Epidermal melanocyte (primary cell): ENCODE measurements at regions not wholly inside any gene's neighbourhood (a gene's known extent, or its start where the extent isn't known, plus 50 kb on each side); places are given as distances from the start of the nearest gene placed in this dataset.
A peak's percentile ranks its signal among the peaks of the same experiment; 100 is the strongest.

Experiments
- DNase-seq: peaks from one replicate; pipeline ENCODE4 v3.0.0; 2011; ENCODE audit warnings: low spot score; ENCODE audit not compliant: insufficient read length

DNA sequence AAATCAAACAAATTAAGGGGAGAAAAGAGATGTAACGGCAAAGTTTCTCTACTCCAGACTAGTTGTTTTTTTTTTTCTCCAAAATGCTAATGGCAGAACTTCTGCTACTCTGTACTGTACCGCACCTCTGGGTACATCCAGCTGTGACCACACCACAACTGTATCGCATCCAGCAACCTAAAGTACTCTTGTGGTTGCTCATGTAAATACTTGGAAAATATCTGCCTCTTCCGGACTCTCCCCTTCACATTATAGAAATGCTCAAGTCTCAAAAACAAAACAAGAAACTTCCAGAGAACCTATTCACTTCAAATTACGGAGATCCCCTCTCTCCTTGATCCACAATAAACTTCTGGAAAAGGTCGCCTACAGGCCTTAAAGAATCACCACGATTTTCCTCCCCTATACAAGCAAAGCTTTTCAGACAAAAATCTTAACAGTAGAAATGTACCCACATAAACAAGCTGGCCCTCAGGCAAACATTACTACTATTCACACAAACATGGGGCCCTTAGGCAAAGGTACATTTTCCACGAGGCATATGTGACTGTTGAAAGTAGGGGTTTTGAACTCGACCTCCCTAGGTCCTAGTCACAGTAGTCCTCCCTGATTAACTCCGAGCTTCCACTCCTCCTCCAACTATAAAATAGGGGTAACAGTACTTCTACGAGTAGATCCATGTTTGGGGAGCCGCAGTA is 222.9 kb upstream of the MKLN1 start:
- no peak for DNase-seq

DNA sequence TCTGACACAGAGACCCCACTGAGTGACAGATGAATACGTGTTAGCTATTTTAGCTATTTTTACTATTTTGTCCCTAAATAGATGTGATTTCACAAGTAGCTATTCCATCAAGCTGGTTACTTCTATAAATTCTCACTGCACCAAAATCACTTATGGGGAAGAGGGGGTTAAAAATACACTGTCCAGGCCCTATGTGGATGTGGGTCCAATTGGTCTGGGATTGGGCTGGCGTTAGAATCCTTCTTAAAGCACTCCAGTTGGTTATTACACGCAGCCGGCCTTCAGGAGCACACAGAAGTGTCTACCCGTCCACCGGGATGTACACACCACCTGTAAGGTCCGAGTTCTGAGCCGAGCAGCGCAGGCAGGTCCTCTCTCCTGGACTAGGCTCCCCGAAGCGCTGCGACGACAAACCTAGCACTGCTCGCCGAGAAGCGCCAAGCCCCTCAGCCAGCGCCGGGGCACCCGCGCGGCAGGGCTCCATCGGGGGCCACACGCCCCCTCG is 222.3 kb upstream of the MKLN1 start:
- no peak for DNase-seq

DNA sequence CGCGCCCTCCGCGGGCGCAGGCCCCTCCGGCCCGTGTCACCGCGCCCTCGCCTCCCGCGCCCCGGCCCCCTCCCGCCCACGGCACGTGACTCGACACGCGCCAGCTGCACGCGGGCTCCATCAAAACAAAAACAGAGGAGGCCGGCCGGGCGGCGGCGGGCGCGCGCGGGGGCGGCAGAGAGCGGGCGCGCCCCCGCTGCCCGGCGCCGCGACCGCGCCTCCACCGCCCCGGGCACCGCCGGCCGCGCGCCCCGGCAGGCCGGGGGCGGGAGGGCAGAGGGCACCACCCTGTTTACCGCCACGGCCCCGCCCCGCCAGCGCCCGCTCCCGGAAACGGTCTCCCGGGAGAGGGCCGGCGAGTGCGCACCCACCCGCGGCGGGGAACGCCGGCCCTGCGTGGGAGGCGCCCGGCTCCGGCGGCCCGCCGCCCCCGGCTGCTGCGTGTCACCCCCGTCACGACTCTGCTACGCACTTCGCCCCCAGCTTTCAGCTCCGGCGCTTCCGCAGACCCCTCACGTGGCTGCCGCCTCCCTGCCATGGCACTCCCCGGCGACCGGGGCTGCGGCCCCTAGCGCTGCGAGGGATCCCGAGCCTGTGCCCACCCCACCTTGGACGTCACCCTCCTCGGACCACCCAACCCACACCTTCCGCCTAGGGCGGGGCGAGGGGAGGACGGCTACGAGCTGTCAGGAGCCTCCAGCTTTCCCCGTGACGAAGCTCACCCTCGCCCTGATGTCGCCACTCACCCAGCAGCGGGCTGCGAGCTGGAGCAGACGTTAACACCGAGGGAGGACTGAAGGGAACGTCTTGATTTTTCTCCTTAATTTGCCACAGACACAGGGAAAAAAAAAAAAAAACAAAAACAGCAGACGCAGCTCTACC is 221.6 kb upstream of the MKLN1 start:
- peak; percentile 53 for DNase-seq

DNA sequence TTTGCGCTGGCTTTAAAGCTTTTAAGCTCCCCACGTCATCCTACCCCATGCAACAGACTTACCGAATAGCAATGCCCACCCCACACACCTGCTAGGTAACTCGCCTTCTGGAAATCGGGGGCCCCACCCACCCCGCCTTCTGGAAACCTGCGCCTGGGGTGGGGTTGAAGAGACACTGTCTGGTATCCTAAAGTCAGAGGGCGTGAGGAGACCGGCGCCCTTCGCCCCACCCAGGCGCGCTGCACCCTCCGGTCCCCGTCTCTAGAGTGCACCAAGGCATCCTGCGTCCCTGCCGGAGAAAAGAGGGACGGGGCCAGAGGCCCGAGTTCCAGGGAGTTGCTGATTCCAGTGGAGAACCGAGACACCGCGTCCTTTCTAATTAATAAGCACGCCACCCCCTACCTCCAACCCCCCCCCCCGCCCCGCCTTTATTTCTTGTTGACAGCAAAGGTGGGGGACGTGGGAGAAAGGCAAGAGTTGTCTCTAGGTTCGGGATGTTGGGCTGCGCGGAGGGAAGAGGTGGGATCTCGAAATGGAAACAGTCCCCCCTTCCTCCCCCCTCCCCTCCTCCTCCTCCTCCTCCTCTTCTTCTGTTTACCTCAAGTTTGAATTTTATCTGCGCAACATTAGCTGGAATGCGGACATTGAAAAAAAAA is 220.9 kb upstream of the MKLN1 start:
- DNase-seq: no peak

DNA sequence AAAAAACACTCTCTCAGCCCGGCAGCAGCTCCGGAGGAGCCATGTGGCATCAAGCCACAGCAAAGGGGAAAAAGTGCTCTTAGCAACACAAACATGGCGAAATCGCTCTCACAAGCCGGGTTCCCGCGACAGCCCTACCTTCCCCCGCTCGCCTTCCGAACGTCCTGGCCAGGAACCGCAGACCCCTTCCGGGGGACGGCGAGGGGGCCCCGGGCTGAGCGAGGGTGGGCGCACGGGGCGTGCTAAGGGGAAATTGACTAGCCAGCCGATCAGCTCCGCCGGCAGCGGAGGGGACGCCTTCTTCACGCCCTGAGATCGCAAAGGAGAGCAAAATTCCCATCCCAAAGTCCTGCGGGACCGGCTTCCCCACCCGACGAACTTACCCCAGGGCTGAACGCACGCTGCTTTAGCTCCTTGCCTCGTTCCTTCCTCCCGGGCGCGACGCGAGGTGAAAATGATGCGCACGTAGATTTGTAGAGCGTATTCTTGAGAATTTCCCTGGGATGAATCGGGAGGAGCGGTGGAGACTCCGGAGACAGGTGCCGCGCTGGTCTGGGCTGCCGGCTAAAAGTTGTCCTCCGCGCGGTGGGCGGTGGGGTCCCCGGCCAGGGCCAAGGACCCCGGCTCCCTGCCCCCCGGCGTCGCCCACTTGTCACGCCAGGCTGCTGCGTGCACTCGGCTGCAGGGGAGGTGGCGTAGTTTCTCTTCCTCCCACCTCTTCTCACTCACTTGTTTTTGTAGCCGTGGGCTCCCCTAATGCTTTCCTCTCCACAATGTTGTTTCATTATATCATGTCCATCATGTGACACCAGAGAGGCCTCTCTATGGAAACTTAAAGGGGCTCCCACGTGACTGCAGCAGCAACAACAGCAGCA is 220.1 kb upstream of the MKLN1 start:
- DNase-seq: peak; percentile 79

DNA sequence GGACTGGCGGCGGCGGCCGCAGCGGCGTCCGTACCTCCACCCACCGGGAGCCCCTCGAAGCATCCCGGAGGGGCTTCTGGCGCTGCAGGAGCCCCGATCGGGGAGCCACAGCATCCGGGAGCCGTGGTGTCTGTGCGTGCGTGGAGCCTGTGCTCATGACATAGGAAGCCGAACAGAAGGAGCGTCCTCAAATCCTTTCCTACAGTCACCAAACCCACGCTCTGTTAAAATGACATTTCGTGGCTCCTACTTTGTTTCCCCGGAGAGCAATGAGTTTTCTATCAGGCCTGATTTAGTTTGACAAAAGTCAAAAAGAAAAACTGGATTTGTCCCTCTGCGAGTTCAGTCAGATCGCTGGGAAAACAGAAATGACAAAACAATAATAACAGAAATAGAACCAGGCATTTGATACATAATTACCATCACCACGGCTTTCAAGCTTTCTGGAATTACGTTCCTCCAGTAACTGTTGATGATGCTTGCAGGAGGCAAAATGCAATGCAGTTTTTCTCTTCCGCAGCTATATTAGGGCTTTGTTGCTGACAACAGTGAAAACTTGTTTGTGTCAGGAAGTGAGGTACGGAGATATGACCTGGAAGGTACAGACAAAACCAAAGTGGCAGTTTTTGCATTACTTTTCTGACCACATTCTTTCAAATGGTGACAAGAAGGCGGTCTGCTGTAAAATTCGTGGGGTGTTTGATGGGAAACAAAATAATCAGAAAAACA is 219.3 kb upstream of the MKLN1 start:
- DNase-seq: no peak

DNA sequence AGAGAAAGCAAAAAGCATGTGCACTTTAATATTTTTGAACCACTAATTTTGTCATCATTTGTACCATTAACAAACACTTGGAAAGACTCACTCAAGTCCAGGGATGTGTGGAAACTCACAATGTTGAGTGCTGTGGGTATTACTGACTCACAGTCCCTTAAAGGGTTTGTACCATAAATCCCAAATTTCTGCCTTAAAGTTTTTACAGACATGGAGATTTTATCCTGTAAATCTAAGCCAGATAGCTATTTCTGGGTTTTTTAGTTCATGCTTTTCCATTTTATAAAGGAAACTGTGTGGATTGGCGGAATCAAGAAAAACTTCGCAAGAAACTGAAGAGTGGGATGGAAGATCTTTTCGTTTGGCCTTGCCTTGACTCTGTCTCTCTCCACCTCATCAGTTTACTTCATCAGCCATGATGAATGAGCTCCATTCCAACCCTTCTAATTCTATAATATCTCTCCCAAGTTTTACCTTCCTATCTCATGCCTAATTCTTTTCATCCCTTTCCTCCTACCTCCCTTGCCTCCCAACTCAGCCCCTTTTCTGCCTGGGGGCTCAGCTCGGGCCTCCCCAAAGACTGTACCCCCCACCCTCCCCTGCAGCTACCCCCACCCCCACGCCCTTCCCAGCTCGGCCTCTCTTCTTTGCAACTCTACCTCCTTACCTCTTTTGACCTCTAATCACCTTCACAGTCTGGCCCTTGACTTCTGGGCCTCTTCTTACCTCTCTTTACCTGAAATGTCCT is 218.5 kb upstream of the MKLN1 start:
- DNase-seq: no peak

DNA sequence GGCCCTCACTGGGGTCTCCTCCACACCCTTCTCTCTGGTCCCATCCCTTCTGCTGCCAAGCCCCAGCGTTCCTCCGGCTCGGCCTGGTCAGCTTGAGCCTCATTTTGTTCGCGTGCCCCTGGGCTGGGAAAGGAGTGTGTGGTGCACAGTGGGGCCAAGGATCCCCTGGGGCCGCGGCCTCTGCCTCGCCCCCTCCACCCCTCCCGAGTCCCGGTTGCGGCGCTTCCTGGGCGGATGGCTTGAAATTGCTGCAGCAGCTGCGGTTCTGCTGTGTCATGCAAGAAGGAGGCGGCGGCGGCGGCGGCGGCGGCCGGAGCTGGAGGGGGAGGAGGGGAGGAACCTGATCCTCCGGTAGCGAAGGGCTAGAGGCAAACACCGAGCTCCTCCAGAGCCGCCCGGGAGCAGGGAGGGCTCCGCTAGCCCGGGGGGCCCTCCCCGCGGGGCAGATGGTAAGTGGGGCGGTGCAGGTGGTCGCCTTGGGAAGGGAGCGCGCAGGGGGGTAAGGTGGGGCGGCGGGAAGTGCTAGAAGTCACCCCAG is 217.8 kb upstream of the MKLN1 start:
- DNase-seq: peak; percentile 74

DNA sequence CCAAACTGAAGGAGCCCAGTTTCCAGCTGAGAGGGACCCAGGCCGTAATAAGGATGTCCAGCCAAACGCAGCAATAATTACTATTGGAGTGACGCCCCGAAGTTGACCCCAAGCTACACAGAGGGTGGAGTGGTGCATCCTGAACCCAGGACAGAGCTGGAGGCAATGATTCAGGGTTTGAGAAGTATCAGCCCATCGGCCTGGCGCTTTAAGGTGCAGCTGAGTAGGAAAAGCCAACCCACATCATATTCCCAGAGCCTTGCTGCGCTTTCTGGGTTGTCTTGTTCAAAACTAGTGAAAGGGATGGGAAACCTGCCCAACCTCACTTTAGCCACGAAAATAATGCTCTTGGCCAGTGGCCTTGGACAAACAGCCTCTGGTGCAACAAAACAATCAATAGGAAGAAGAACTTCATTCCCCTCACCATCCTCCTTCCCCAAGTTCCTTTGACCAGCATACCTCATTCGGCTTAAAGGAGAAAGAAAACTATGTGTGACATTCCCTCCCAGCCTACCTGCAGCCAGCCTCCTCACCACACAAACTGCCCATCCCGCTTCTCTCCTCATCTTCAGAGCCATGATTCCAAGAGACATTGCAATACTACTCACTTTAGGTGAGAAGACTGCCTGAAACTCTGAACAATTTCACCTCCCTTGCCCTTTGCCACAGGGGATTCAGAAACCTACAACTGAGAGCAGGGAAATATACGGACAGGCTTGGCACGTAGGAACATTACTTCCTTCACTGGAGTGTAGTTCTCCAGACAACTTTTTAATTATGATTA is 217.2 kb upstream of the MKLN1 start:
- DNase-seq: no peak

DNA sequence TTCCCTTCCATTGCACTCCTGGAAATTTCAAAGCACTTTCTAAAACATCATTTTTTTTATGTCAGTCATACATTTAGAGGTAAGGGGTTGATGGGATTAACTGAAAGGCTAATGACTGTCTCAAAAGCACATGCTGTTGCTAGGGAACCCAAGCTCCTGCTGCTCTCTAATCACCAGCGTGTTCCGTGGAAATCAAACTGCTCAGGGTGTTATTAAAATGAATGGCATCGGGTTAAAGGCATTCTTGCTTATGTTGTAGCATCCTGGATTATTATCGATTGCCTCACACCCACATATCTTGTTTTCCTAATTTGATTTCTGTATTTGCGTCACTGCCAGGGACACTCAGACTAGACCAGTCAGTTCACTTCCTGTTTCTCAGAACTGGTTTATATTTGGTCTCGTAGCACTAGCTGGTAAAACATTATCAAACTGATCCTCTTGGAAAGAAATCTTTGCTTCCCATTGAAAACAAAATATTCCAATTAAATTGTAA is 216.5 kb upstream of the MKLN1 start:
- DNase-seq: no peak

DNA sequence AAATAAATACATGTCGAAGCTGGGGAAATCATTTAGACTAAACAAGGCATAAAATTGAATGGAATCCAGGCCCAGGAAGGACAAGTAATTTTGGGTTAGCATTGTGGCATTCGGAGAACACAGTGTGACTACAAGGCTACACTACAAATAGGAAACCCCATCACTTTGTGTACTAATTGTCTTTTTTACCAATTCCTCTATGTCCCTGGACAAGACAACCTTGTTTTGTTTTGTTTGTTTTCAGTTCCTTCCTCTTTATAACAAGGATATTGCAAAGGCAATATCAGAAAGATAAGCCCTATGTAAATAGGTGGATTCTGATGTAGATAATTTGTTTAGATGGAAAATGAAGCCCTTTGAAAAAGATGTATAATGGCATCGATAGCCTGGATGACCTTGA is 215.9 kb upstream of the MKLN1 start:
- no peak for DNase-seq

DNA sequence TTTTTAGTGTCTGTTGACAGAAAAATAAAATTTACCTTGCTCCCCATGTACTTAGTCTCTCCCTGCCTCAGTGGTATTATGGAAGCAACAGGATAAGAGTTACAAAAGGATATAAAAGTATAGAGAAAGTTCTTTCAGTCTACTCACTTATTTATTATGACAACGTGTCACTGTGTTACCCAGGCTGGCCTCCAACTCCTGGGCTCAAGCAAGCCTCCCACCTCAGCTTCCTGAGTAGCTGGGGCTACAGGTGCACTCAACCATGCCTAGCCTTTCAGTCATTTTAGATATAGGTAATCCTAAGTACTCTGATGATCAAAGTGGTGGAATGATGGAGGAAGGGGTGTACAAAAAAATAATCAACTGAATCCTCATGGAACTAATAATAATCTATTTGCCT is 215.2 kb upstream of the MKLN1 start:
- DNase-seq: no peak

DNA sequence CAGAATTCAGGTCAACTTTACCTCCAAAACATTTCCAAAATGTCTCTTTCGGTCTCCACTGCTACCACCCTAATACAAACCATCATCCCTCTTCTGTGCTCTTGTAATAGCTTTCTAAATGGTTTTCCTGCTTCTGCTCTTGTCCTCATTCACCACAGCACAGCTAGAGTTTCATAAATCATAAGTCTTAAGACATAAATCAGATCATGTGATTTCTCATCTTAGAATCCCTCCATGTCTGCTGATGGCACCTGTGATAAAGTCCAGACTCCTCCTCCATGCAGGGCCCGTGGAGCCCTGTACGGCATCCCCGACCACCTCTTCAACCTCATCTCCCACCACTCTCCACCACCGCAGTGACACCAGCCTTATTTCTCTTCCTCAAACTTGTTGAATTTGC is 212.3 kb upstream of the MKLN1 start:
- DNase-seq: no peak

DNA sequence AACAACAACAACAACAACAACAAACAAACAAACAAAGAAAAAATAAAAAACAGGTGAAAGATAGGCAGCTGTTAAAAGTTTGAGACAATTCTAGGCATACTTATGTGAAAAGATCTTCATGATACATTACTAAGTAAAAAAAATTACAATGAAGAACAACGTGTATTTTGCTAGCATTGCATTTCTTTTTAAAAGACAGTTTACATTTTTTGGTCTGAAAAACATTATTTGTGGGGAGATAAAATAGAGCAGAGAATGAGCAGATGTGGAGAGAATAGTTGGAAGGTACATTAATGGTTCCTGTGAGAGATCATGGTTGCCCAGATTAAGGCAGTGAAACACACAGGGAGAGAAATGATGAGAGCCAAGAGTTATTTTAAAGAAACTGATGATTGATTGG is 210.2 kb upstream of the MKLN1 start:
- no peak for DNase-seq

DNA sequence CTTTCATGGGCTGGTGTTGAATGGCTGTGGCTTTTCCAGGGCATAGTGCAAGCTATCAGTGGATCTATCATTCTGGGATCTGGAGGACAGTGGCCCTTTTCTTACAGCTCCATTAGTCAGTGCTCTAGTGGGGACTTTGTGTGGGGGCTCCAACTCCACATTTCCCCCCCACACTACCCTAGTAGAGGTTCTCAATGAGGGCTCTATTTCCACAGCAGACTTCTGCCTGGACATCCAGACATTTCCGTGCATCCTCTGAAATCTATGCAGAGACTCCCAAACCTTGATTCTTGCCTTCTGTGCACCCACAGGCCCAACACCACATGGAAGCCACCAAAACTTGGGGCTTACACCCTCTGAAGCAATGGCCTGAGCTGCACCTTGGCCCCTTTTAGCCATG is 208.3 kb upstream of the MKLN1 start:
- no peak for DNase-seq

DNA sequence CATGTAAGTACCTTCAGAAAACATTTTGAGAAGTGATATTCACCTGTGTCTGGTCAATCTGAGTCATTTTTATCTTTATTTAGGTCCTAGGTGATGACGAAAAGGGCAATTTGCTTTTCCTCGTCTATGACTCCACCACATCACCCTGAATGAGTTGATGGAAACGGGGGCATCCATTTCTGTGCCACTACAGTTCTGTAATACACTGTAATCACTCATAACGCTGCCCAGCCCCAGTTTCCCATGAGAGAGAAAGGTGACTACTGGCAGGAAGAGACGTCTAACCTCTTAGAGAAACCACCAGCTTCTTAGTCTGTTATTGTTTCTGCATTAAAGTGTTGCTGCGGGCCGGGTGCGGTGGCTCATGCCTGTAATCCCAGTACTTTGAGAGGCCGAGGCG is 205.3 kb upstream of the MKLN1 start:
- DNase-seq: no peak

DNA sequence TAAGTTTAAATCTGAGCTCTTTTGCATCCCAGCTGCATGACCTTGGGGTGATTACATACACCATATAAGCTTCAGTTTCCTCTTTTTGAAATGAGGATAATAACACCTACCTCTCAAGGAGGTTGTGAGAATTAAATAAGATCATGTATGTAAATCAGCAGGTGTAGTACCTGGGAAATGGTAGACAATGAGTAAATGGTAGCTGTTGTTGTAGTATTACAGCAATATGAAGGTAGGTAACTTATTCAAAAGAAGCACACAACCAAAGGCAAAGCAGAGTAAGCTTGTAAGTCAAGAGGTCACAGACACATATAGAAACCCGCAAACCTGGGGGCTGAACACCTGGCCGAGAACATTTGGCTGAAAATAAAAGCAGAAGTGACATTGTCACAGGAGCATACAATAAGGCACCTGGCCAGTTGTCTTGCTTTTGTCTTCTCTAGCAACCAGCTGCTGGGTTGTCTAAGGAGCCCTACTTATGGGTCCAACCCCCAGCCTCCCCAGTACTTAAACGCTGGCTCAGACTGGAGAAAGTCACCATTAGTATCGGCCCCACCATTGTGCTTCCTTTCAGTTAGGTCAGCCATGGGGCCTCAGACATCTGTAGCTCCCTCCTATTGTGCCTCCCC is 203.6 kb upstream of the MKLN1 start:
- no peak for DNase-seq

DNA sequence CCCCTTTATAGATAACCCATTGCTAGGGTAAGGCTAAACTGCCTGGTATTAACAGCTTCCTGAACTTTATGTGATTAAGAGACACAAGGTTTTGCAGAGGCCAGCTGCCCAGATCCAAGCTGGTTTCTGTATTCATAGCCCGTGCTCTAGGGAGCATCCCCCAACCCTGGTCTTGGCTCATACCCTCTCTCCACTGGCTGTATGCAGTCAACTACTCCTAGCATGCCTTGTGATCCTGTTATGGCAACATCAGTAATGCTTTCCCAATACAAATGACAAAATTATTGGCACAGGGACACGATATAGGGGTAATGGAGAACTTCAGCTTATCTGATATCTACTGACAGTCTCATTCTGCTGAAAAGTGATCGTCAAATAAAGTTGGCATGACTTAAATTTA is 202.8 kb upstream of the MKLN1 start:
- DNase-seq: no peak
